ENCODE measurements at regions not wholly inside any gene's neighbourhood (a gene's known extent, or its start where the extent isn't known, plus 50 kb on each side); places are given as distances from the start of the nearest gene placed in this dataset.
"Not testable (repeated sequence)": the region's sequence is repeated elsewhere in the genome, so short reads cannot be mapped to it uniquely, and the experiment has no call there.

DNA sequence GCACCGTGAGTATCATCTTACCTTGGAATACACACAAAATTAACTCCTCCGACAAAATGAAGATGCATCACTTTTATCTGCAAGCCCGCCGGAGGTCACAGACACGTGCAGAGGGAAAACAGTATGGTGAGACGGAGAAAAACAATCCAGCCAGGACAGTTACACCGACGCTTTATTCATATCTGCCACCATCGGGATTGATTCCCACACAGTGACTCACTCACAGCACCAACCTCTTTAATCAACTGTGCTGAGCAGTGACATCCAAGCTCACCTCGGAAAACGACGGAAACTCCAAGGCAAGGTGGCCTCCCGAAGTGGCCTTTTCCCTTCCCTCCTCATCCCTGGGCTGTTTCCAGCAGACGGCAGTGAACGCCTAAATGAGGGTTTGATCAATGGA lies 151.8 kb downstream of the NPIPA8 start:
- TF ChIP-seq YY1 (IDR thresholded peaks at IDR 0.05; ENCODE audit: insufficient read depth, insufficient read length); ZNF274 (IDR thresholded peaks at IDR 0.05; ENCODE audit: low read depth, low read length); SUZ12 (IDR thresholded peaks at IDR 0.05; ENCODE audit: extremely low read depth, insufficient read depth, insufficient read length): not testable (repeated sequence)
